CD4-positive, alpha-beta T cell treated with Interleukin-6 for 4 hours (primary cell): ENCODE measurements at regions not wholly inside any gene's neighbourhood (a gene's known extent, or its start where the extent isn't known, plus 50 kb on each side); places are given as distances from the start of the nearest gene placed in this dataset.
"Not testable (repeated sequence)": the region's sequence is repeated elsewhere in the genome, so short reads cannot be mapped to it uniquely, and the experiment has no call there.

Experiments used
- DNase-seq: peaks from one replicate; pipeline ENCODE4 v3.0.0-alpha.2; 2020; ENCODE audit warnings: mixed read lengths

DNA sequence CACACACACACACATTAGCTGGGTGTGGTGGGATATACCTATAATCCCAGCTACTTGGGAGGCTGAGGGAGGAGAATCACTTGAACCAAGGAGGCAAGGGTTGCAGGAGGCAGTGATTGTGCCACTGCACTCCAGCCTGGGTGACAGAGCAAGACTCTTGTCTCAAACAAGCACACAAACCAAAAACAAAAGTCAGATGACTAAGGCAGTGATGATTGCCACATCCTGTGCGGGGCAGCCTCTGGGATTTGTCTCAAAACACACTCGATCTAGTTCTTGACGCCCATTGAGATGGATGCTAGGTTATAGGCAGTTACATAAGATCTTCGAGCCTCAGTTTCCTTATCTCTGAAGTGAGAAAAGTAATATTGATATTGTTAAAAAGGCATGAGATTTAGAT, 57.8 kb upstream of the NBPF8 start:
- DNase-seq: peak; percentile 78

DNA sequence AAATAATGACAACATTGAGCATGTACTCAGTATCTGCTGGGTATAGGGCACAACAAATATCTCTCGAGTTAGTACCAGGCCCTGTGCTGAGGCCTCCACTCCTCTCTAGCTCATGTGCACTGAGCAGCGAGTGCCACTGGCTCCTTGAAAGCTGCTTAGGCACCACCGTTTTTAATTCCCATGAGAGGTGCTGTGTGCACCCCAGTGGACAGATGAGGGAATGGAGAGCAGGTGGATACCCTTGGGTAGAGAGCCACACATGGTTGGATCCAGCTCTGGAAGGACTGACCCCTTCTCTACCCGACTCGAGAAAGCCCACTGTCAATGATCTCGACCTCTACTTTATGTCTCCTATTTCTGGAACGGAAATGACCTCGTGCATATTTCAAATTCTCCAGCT, 58.7 kb upstream of the NBPF8 start:
- DNase-seq: peak; percentile 1

GRCh38 chr1:120354618-120355184, 60.1 kb upstream of the NBPF8 start:
- DNase-seq: peak; percentile 48

DNA sequence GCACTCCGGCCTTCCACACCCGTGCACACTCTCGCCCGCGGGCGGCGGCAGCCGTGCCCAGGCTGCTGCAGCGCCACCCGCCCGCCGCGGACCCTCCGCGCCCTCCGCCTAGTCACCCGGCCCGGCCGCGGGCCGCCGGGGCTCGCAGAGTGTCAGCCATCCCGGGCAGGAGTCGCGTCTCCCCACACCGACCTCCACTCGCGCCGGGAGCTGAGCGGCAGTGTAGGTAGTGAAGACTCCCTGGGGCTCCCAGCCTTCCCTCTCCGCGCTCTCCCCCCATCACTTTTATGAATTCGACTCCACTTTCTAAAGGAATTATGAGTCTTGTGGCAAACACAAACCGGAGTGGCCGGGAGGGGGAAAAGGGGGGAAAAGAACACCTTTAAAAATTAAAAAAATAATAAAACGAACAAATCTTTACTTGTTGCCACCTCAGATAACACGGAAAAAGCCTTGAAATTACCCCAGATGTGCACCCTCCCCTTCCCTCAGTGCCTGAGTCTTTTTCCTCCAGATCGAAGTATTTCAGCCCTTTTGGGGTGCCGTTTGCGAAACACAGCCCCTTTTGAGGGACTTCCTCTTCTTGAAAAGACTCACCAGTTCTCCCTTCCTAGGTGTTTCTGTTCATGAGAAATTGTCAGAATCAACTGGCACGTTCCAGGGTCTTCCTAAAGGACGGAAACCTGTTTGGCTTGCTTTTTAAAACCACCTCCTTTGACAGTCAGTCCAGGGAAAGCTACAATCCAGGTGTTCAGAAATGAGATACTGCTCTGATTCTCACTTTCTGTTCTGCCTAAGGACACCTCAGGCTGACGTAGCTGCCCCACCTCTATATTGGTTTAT, 72.4 kb upstream of the NBPF8 start:
- DNase-seq: peak; percentile 3

DNA sequence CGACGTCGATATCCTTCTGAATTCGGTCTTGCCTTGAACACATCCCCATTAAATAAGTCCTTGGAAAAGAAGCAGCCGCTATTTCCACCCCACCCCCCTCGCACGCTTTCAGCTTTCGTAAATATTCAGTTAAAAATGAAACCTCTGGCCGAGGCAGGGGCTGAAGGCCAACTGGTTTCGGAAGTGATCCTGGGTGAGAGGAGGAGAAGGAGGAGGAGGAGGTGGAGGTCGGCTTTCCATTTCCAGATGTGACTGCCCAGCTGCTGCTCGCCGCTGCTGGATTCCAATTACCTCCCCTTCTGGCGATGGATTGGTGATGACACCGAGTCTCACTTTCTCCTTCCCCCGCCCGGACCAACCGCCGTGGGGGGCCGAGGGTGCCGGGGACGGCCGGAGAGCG, 73.1 kb upstream of the NBPF8 start:
- peak; percentile 27 for DNase-seq

GRCh38 chr1:120340838-120341751, 73.7 kb upstream of the NBPF8 start:
- DNase-seq: not testable (repeated sequence)

GRCh38 chr1:120315738-120316137, 99.1 kb upstream of the NBPF8 start:
- not testable (repeated sequence) for DNase-seq

DNA sequence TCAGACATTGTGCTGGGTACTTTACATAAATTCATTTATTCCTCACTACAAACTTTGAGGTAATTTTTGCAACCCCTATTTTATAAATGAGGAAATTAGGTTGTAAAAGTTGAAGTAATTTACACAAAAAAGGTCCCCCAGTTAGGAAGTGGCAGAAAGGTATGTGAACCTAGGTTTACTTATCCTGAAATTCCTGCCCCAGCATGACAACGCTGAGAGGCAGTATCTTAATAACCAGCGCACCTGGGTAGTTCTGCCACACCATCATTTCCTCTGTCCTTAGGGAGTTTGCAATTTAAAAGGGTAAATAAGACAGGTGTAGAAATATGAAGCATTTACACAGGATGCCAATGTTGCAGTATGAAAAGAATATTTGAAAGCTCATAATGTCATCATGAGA, 102.9 kb upstream of the NBPF8 start:
- not testable (repeated sequence) for DNase-seq

GRCh38 chr1:120308940-120309578, 105.8 kb upstream of the NBPF8 start:
- DNase-seq: not testable (repeated sequence)

DNA sequence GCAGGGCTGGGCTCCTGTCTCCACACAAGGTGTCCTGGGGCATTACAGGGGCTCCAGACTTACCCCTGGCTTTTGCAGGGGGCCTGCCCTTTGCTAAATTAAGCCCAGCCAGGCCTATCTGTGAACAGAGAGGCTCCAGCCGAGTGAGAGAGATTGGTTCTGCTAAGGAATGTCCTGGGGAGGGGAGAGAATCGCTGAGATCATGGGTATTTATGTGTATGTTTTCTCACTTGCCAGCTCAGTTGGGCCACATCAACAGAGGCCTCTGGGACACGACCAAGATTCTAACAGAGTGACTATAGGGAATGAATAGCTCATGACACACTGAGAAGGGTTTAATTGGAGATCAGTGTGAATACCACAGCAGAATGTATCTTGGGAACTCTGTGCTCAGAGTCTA, 109.8 kb upstream of the NBPF8 start:
- not testable (repeated sequence) for DNase-seq

- DNase-seq: not testable (repeated sequence)
Observed at GRCh38 chr1:120304341-120304740, 110.5 kb upstream of the NBPF8 start.

DNA sequence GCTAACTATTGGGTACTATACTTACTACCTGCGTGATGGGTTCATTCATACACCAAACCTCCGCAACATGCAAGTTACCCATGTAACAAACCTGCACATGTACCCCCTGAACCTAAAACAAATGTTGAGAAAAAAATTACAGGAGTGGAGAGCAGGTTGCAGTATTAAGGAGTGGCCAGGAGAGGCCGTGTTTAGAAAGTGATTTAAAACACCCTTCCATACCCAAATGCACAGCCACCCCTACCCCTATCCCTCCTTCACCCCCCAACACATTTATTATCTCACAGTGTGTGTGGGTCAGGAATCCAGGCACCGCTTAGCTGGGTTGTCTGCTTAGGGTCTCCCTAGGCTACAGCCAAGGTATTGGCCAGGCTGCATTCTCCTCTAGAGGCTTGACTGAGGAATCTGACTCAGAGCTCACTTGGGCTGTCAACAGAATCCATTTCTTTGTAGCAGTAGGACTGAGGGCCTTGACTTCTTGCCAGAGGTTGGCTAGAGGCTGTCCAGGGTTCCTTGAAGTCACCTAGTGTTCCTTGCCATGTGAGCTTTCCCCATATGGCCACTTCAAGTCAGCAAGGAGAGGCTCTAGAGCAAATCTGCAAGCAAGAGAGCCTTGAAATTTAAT, 115.3 kb upstream of the NBPF8 start:
- not testable (repeated sequence) for DNase-seq

- not testable (repeated sequence) for DNase-seq
Observed at GRCh38 chr1:120298487-120298886, 116.3 kb upstream of the NBPF8 start.

DNA sequence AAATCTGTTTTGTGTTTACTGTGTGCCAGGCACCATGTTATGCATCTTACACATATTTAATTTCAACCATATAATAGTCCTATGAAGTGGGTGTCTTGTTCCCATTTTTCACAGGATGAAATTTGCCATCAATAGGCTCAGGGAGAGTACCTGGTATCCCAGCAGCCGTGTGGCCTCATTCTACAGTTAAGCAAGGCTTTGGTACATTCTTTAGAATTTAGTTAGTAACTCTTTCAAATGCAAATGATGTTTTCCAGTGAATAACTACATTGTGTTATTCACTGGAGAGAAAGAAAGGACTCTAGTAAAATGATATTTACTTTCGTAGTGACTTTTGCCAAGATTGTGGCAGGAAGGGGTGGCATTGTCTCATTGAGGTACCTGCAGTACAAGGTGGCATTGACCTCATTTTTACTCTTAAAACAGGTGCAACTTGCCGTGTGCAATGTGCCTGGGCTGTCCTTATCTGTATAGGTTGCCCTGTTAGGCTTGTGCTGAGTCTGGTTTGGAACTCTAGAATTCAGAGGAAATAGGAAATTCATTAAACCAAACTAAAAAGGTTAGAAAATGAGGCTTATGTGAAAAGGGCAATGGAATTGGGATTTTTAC, 117.4 kb upstream of the NBPF8 start:
- not testable (repeated sequence) for DNase-seq

GRCh38 chr1:120290105-120290504, 113.8 kb upstream of the SEC22B start:
- not testable (repeated sequence) for DNase-seq

- DNase-seq: not testable (repeated sequence)
Observed at GRCh38 chr1:120289601-120290074, 113.3 kb upstream of the SEC22B start.

DNA sequence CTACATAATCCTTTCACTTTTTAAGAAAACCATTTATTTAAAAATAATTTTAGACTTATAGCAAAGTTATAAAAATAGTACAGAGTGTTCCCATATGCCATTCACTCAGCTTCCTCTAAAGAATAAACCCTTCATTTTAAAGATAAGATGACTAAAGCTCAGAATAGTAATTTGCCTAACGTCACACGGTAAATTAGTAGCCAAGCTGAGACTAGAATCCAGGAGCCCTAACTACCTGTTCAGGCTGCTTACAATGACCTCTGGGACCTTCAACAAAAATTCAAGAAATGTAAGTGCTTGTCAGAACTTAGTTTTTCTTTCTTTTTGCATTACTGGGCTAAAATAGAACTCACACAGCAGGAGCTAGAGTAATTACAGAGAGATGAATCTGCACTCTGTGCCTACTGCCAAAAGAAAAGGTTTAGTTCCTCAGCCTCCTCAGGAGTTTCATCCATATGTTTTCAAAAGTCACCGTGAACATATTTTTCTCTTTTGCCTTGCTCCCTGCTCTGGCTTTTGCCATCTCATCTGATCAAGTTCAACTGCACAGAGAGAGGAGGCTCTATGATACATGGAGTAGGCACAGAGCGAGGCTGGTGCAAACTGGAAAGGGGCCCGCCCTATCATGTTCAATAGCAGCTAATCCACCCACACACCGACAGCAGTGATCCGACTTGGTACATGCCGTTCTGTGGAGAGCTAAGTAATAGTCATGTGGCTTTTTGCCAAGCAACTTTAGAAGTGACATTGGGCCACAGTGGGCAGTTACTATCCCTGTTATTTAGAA, 112.7 kb upstream of the SEC22B start:
- not testable (repeated sequence) for DNase-seq

DNA sequence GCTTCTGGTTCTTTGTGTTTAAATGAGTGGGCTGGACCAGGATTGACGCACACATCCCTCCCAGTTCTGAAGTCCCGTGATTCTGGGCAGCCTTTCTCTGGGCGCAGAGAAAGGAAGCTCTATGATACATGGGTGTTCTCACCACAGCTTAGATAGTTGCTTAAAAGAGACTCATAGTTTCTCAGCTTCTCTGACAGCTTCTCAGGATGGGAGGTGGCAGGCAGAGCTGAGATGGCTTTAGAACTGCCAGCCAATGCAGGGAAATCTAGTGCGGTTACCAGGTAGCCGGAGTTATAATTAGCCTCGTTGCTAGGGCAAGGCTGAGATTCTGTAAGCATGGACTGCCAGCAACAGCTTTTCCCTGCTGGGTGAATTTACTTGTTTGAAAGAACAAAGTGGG, 111.8 kb upstream of the SEC22B start:
- DNase-seq: not testable (repeated sequence)

GRCh38 chr1:120282744-120283464, 106.6 kb upstream of the SEC22B start:
- DNase-seq: not testable (repeated sequence)

DNA sequence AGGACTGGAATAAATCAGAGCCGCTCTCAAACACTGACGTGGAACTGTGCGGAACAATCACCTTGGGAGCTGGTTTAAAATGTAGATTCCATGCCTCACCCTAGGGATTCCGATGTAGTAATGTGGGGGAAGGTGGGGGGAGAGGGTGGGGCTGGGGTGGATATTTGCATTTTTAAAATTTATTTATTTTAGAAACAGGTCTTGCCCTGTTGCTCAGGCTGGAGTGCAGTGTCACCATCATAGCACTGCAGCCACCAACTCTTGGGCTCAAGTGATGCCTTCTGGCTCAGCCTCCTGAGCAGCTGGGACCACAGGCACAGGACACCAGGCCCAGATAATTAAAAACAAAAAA, 101.9 kb upstream of the SEC22B start:
- DNase-seq: not testable (repeated sequence)
